ENCODE measurements at regions not wholly inside any gene's neighbourhood (a gene's known extent, or its start where the extent isn't known, plus 50 kb on each side); places are given as distances from the start of the nearest gene placed in this dataset.

GRCh38 chr3:159926573-159926972 is 62.1 kb upstream of the IL12A start:
- Histone ChIP-seq H3K4me3 (ENCODE audit: low read depth, low read length, poor library complexity, severe bottlenecking) (no peak overlapping the region), H3K4me2 (ENCODE audit: low read length) (no peak overlapping the region), H2AFZ (ENCODE audit: low read length) (no peak overlapping the region), H3K27ac (ENCODE audit: low read depth, low read length, poor library complexity, severe bottlenecking) (no peak overlapping the region), H3K9me2 (ENCODE audit: insufficient read depth, low read length) (no peaks in the 10 kb centered on the region), H3K4me1 (ENCODE audit: insufficient read depth, low read length, poor library complexity, severe bottlenecking) (no peaks in the 10 kb centered on the region), H4K20me1 (ENCODE audit: insufficient read depth, low read length) (no peaks in the 10 kb centered on the region), H3K79me2 (ENCODE audit: insufficient read depth, low read depth, low read length) (no peaks in the 10 kb centered on the region), H3K9me3 (ENCODE audit: low read length) (no peaks in the 10 kb centered on the region), H3K36me3 (ENCODE audit: insufficient read depth, low read length) (no peaks in the 10 kb centered on the region)
- ChIA-PET POLR2A (no interaction called here), CTCF (ENCODE audit: unreplicated experiment) (no interaction called here)
- BruUV-seq (replicated peaks), result no TSS peak
- TF ChIP-seq EZH2phosphoT487 (IDR thresholded peaks at IDR 0.05; ENCODE audit: borderline replicate concordance, low read depth, low read length) (no peak), CTCF (conservative IDR thresholded peaks at IDR 0.05; ENCODE audit: low read length) (no peak)
- no peak for DNase-seq (ENCODE audit: low spot score)
- intact Hi-C loops (cut with micrococcal nuclease; ENCODE audit: unreplicated experiment), result no loop called here

- ChIA-PET CTCF (ENCODE audit: unreplicated experiment) (no interaction called here), POLR2A (no interaction called here)
- Histone ChIP-seq H3K9me3 (ENCODE audit: low read length) (no peaks in the 10 kb centered on the region), H3K4me1 (ENCODE audit: insufficient read depth, low read length, poor library complexity, severe bottlenecking) (no peaks in the 10 kb centered on the region), H3K36me3 (ENCODE audit: insufficient read depth, low read length) (no peaks in the 10 kb centered on the region), H3K9me2 (ENCODE audit: insufficient read depth, low read length) (no peaks in the 10 kb centered on the region), H3K27ac (ENCODE audit: low read depth, low read length, poor library complexity, severe bottlenecking) (no peak overlapping the region), H3K4me3 (ENCODE audit: low read depth, low read length, poor library complexity, severe bottlenecking) (no peak overlapping the region), H2AFZ (ENCODE audit: low read length) (no peak overlapping the region), H3K79me2 (ENCODE audit: insufficient read depth, low read depth, low read length) (no peaks in the 10 kb centered on the region), H3K4me2 (ENCODE audit: low read length) (no peak overlapping the region), H4K20me1 (ENCODE audit: insufficient read depth, low read length) (no peaks in the 10 kb centered on the region)
- intact Hi-C loops (cut with micrococcal nuclease; ENCODE audit: unreplicated experiment), result no loop called here
- DNase-seq (ENCODE audit: low spot score), result no peak
- BruUV-seq (replicated peaks), result no TSS peak
- no peak for TF ChIP-seq CTCF (conservative IDR thresholded peaks at IDR 0.05; ENCODE audit: low read length)
- TF ChIP-seq EZH2phosphoT487 (IDR thresholded peaks at IDR 0.05; ENCODE audit: borderline replicate concordance, low read depth, low read length), result no peak
Measured at GRCh38 chr3:159928071-159928491, 60.6 kb upstream of the IL12A start.

GRCh38 chr3:159928666-159929065 is 60.0 kb upstream of the IL12A start:
- intact Hi-C loops (cut with micrococcal nuclease; ENCODE audit: unreplicated experiment), result no loop called here
- Histone ChIP-seq H3K9me2 (ENCODE audit: insufficient read depth, low read length) (no peaks in the 10 kb centered on the region), H3K4me1 (ENCODE audit: insufficient read depth, low read length, poor library complexity, severe bottlenecking) (no peaks in the 10 kb centered on the region), H2AFZ (ENCODE audit: low read length) (no peak overlapping the region), H4K20me1 (ENCODE audit: insufficient read depth, low read length) (no peaks in the 10 kb centered on the region), H3K4me3 (ENCODE audit: low read depth, low read length, poor library complexity, severe bottlenecking) (no peak overlapping the region), H3K36me3 (ENCODE audit: insufficient read depth, low read length) (no peaks in the 10 kb centered on the region), H3K4me2 (ENCODE audit: low read length) (no peak overlapping the region), H3K79me2 (ENCODE audit: insufficient read depth, low read depth, low read length) (no peaks in the 10 kb centered on the region), H3K27ac (ENCODE audit: low read depth, low read length, poor library complexity, severe bottlenecking) (no peak overlapping the region), H3K9me3 (ENCODE audit: low read length) (no peaks in the 10 kb centered on the region)
- no TSS peak for BruUV-seq (replicated peaks)
- ChIA-PET POLR2A (interaction anchor here (0.9 kb wide), 1 partner anchor 22 kb away, joined by 3 read pairs; no protein-coding TSS in a partner anchor), CTCF (ENCODE audit: unreplicated experiment) (no interaction called here)
- no peak for DNase-seq (ENCODE audit: low spot score)
- TF ChIP-seq EZH2phosphoT487 (IDR thresholded peaks at IDR 0.05; ENCODE audit: borderline replicate concordance, low read depth, low read length) (no peak), CTCF (conservative IDR thresholded peaks at IDR 0.05; ENCODE audit: low read length) (no peak)

Measured in OCI-LY7 (cell line).